ENCODE measurements at regions not wholly inside any gene's neighbourhood (a gene's known extent, or its start where the extent isn't known, plus 50 kb on each side); places are given as distances from the start of the nearest gene placed in this dataset.

DNA sequence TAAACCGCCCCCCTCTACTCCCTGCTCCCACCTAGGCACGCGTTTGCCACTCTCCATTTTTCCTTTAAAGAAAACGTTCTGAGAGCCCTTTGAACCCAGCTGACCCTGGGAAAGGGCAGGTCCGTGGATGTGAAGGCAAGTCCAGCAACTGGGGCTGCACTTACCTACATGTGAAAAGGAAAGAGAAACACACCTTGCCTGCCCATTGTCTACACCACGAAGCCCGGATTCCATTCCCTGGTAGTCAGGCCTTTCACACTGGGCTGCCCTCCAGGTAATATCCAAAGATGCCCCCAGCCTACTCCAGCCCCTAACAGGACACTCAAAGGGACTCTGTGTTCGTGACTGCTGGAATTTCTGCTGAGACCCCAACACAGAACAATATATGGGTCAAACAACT is 94.4 kb downstream of the CD83 start:
- H3K4me3 ChIP-seq (ENCODE audit: control insufficient read depth, low read depth, low read length) = no peak overlapping the region
- no peak for DNase-seq (ENCODE audit: low read depth)
- TF ChIP-seq, protein P1, sequence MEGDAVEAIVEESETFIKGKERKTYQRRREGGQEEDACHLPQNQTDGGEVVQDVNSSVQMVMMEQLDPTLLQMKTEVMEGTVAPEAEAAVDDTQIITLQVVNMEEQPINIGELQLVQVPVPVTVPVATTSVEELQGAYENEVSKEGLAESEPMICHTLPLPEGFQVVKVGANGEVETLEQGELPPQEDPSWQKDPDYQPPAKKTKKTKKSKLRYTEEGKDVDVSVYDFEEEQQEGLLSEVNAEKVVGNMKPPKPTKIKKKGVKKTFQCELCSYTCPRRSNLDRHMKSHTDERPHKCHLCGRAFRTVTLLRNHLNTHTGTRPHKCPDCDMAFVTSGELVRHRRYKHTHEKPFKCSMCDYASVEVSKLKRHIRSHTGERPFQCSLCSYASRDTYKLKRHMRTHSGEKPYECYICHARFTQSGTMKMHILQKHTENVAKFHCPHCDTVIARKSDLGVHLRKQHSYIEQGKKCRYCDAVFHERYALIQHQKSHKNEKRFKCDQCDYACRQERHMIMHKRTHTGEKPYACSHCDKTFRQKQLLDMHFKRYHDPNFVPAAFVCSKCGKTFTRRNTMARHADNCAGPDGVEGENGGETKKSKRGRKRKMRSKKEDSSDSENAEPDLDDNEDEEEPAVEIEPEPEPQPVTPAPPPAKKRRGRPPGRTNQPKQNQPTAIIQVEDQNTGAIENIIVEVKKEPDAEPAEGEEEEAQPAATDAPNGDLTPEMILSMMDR (IDR thresholded peaks at IDR 0.05; ENCODE audit: control insufficient read depth, insufficient read depth, low read depth, low read length, missing control alignments) = no peak

DNA sequence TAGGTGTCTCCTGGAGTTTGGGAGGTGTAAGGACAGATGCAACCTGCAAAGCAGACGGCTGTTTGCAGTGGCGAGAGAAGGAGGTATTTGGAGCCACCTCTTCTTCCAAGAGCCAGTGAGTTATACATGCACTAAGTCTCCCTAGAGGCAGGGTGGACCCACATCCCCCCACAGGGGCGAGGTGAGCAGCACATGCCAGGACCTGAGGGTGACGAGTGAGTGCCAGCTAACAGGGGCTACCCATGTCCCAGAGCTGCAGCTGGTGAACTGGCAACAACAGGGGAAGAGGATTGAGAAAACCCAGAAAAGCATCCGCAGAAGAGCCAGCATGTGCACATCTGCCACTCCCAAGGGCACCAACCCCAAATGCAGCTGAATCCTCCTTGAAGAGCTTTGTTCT is 95.1 kb downstream of the CD83 start:
- no peak overlapping the region for H3K4me3 ChIP-seq (ENCODE audit: control insufficient read depth, low read depth, low read length)
- TF ChIP-seq, protein P1 (IDR thresholded peaks at IDR 0.05; ENCODE audit: control insufficient read depth, insufficient read depth, low read depth, low read length, missing control alignments) = no peak
- DNase-seq (ENCODE audit: low read depth) = no peak

DNA sequence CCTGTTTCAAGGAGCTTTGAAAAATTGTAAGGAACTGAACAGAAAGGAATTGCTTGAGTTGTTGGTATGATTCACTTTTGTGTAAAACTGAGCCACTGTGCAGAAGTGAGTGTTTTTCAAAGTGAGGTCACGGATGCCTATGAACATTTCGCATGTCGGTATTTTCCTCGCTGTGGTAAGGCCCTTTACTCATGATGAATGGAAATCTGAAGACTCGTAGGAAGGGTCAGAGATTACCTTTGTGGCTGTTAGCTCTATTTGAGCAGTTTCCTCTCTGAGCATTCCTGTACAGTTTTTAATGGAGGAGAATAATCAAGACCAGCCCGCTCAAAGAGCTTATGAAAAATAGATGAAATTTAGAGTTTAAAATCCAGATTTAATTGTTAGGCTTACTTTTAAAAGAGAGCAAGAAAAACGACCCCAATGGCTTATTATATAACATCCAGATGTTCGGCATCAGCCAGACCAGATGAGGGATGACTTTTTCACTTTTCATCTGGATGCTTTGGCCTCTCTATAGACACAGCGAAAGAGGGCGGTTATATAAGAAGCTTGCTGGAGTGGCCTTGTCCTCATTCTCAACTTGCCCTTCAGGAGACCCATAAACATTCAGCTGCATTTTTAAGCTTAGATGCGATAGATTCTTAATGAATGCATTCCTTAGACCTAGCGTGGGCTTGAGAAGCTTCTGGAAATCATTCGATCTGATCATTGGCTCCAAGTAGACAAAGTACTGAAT is 99.5 kb downstream of the CD83 start:
- peak; percentile 87 for DNase-seq (ENCODE audit: low read depth)
- H3K4me3 ChIP-seq (ENCODE audit: control insufficient read depth, low read depth, low read length) = no peak overlapping the region
- TF ChIP-seq, protein P1 (IDR thresholded peaks at IDR 0.05; ENCODE audit: control insufficient read depth, insufficient read depth, low read depth, low read length, missing control alignments) = no peak

DNA sequence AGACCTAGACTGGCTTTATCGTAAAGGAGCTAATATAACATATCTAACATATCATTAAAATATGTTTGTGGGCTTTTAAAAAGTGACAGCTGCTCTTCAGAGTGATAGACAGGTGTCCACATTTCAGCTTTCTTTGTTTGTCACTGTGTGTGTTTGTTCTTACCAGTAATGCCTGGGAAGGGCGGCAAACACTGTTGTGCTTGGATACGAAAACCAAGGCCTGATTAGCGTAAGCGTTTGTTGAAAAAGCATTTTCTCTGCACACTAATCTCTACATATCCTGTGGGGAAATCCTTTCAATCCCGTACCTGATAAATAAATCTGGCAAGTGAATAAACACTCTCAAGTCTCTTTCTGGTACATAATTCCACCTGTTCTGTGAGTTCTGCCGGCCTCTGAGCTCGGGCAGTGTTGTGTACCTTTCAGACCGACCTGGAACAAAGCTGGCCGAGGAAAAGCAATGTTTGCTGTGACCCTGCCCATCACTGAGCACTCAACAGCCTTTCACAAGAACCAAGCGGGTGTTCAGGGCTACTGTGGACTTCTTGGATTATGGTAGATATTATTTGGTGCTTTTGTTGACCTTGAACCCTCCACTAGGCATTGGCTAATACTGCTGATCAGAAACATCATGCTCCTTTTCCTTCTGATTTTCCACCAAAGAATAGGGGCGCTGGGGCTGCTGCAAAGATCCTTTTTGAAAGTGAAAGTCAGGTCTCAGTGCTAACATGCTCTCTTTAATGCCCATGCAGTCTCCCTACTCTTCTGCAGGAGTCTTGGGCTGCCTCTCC is 100.4 kb downstream of the CD83 start:
- no peak for DNase-seq (ENCODE audit: low read depth)
- TF ChIP-seq, protein P1 (IDR thresholded peaks at IDR 0.05; ENCODE audit: control insufficient read depth, insufficient read depth, low read depth, low read length, missing control alignments) = no peak
- no peak overlapping the region for H3K4me3 ChIP-seq (ENCODE audit: control insufficient read depth, low read depth, low read length)

DNA sequence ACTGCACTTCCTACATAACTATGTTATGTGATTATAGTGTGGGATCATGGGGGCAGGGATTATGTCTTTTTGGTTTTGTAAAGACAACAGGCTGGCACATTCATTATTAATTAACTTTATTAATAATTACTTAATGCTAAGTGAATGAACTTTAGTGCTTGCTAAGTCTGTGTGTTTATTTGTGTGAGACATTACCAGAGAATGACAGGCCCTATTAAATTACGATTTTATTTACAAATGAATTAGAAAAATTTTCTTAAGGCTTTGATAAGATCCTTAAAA is 100.9 kb downstream of the CD83 start:
- DNase-seq (ENCODE audit: low read depth) = no peak
- TF ChIP-seq, protein P1 (IDR thresholded peaks at IDR 0.05; ENCODE audit: control insufficient read depth, insufficient read depth, low read depth, low read length, missing control alignments) = no peak
- no peak overlapping the region for H3K4me3 ChIP-seq (ENCODE audit: control insufficient read depth, low read depth, low read length)

DNA sequence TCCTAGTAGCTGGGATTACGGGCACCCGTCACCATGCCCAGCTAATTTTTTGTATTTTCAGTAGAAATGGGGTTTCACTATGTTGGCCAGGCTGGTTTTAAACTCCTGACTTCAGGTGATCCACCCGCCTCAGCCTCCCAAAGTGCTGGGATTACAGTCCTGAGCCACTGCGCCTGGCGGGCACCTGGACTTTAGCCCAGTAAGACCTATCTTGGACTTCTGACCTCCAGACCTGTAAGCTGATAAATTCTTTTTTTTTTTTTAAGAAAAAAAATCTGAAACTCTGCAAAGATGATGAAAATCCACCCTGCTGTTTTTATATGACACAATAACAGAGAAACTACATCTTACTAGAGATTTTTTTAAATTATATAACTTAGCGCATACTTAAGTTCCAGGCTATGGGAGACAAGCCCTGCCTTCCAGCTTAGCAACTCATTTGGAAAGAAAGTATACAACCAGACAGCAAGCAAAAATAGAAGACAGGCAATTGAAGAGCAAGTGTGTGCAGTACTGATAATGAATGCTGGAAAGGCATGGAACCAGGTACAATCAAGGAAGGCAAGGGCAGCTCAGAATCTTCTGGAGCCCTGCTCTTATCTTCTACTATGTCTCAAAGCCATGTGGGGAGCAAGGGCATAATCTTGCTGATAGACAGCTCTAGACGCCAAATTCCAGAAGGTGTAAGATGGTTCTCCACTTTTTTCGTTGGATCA is 104.2 kb downstream of the CD83 start:
- TF ChIP-seq, protein P1 (IDR thresholded peaks at IDR 0.05; ENCODE audit: control insufficient read depth, insufficient read depth, low read depth, low read length, missing control alignments) = no peak
- no peak for DNase-seq (ENCODE audit: low read depth)

More for the DNA sequence above, 104.2 kb downstream of the CD83 start:
- H3K4me3 ChIP-seq (ENCODE audit: control insufficient read depth, low read depth, low read length) = no peak overlapping the region
